T47D (cell line): ENCODE measurements at regions not wholly inside any gene's neighbourhood (a gene's known extent, or its start where the extent isn't known, plus 50 kb on each side); places are given as distances from the start of the nearest gene placed in this dataset.
A peak's percentile ranks its signal among the peaks of the same experiment; 100 is the strongest.

Experiments
- DNase-seq, 2 experiments: peaks; one replicate each; pipeline versions ENCODE4 v3.0.0 to v3.0.0-alpha.2; 2011 to 2012; ENCODE audit warnings: low read depth in 1 of 2, low spot score in 1 of 2
- JUND ChIP-seq: IDR thresholded peaks from 2 replicates; pipeline ENCODE4 v1.6.1; 2012; ENCODE audit warnings: low read depth
- in situ Hi-C: cut with HindIII; loops from 2 replicates; pipeline ENCODE4 v1.10.0; 2016; ENCODE audit warnings: low sequenced_read_pairs, low pct_unique_long_range_greater_than_20kb

GRCh38 chr15:72979308-72979707, 73.0 kb upstream of the NEO1 start:
- DNase-seq, result no peak
- no peak for TF ChIP-seq JUND
- in situ Hi-C loops, result no loop called here

GRCh38 chr15:72978223-72978622, 74.0 kb upstream of the NEO1 start:
- TF ChIP-seq JUND, result no peak

GRCh38 chr15:72972362-72972761, 79.9 kb upstream of the NEO1 start:
- no peak for DNase-seq
- in situ Hi-C loops, result no loop called here
- TF ChIP-seq JUND, result no peak

More at GRCh38 chr15:72978223-72978622, 74.0 kb upstream of the NEO1 start:
- in situ Hi-C loops, result no loop called here
- DNase-seq, result no peak

- in situ Hi-C loops, result no loop called here
Measured at GRCh38 chr15:72971766-72972165, 80.5 kb upstream of the NEO1 start.

GRCh38 chr15:72970933-72971760, 81.1 kb upstream of the NEO1 start:
- DNase-seq, result peak in 1 of 2 experiments; percentile 65
- in situ Hi-C loops, result no loop called here
- TF ChIP-seq JUND, result no peak

More at GRCh38 chr15:72971766-72972165, 80.5 kb upstream of the NEO1 start:
- no peak for DNase-seq
- no peak for TF ChIP-seq JUND

- in situ Hi-C loops, result no loop called here
- DNase-seq, result no peak
- no peak for TF ChIP-seq JUND
Measured at GRCh38 chr15:72968531-72968922, 83.7 kb upstream of the NEO1 start.

- in situ Hi-C loops, result no loop called here
- DNase-seq, result peak in 1 of 2 experiments; percentile 7
- TF ChIP-seq JUND, result no peak
Measured at GRCh38 chr15:72967811-72968530, 84.3 kb upstream of the NEO1 start.

GRCh38 chr15:72967397-72967796, 84.9 kb upstream of the NEO1 start:
- in situ Hi-C loops, result no loop called here
- TF ChIP-seq JUND, result no peak
- DNase-seq, result no peak

GRCh38 chr15:72966641-72967040, 85.6 kb upstream of the NEO1 start:
- in situ Hi-C loops, result no loop called here
- TF ChIP-seq JUND, result no peak
- no peak for DNase-seq

GRCh38 chr15:72965671-72966070, 86.6 kb upstream of the NEO1 start:
- TF ChIP-seq JUND, result no peak
- no peak for DNase-seq
- in situ Hi-C loops, result no loop called here

GRCh38 chr15:72964542-72964941, 87.7 kb upstream of the NEO1 start:
- no peak for DNase-seq
- TF ChIP-seq JUND, result no peak
- in situ Hi-C loops, result no loop called here

GRCh38 chr15:72964135-72964534, 88.1 kb upstream of the NEO1 start:
- in situ Hi-C loops, result no loop called here
- no peak for DNase-seq

GRCh38 chr15:72962054-72962702, 90.1 kb upstream of the NEO1 start:
- no peak for DNase-seq
- in situ Hi-C loops, result no loop called here
- TF ChIP-seq JUND, result no peak

More at GRCh38 chr15:72964135-72964534, 88.1 kb upstream of the NEO1 start:
- TF ChIP-seq JUND, result no peak
